ENCODE measurements at regions not wholly inside any gene's neighbourhood (a gene's known extent, or its start where the extent isn't known, plus 50 kb on each side); places are given as distances from the start of the nearest gene placed in this dataset.

GRCh38 chr9:3027210-3027609 is 183.3 kb upstream of the PUM3 start:
- no peak for TF ChIP-seq EZH2 (IDR thresholded peaks at IDR 0.05)
- no peak for TF ChIP-seq CTCF (IDR thresholded peaks at IDR 0.05)
